ENCODE measurements at regions not wholly inside any gene's neighbourhood (a gene's known extent, or its start where the extent isn't known, plus 50 kb on each side); places are given as distances from the start of the nearest gene placed in this dataset.
A peak's percentile ranks its signal among the peaks of the same experiment; 100 is the strongest.

GRCh38 chr3:188046561-188047211, 107.3 kb upstream of the LPP start:
- DNase-seq, result no peak

DNA sequence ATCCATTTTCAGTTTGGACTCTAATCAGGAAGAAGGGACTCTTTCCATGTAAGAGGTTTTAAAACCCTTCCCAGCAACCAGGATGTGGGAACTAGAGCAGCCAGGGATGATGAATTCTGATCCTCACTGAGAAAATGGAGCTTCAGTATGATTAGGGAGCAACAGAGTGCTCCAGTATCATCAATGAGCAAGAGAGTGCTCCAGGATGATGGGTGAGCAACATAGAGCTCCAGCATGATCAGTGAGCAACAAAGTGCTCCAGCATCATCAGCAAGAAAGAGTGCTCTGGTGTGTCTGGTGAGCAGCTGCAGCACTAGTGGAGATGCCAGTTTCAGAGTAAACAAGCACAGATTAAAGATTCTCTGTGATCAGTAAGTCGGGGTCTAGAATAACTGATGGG, 106.4 kb upstream of the LPP start:
- no peak for DNase-seq

DNA sequence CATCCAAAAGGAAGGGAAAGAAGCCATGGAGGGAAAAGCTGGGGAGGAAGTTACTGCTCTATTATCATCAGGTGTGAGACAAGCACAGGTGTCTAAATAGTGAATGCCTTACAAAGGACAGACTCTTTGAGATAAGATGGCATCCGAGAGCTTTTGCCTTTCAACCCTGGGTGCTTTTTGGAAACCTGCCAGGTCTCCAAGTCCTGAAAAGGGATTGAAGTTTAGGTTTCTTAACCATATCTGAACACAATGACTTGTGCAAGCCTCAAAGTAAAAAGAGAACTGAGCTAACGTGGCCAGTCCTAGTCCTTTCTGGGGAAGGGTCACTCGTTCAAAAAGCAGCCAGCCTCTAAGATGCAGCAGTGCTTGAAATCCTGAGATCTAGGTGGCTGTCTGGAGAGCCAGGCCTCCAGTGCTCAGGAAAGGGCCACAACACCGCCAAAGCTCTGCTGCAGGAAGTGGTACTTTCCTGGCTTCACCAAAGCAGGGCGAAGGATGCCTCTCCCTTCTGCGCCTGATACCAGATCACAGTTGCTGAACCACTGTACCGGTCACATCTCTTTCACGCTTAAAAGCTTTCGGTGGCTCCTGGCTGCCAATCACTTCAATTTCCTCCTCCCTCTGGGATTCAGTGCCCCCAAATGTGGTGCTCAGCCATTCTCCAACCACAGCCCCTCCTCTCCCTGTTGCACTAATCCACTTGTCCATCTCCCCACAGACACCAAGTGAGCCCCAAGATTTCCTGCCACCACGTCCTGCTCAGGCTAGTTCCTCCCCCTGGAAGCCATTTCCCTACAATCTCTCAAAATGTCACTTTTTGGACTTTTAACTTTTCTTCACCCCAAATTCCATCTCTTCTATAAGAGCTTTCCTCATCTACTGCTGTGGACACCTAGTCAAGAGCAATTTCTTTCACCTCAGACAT, 104.1 kb upstream of the LPP start:
- no peak for DNase-seq

GRCh38 chr3:188051801-188052168, 102.2 kb upstream of the LPP start:
- DNase-seq, result no peak

DNA sequence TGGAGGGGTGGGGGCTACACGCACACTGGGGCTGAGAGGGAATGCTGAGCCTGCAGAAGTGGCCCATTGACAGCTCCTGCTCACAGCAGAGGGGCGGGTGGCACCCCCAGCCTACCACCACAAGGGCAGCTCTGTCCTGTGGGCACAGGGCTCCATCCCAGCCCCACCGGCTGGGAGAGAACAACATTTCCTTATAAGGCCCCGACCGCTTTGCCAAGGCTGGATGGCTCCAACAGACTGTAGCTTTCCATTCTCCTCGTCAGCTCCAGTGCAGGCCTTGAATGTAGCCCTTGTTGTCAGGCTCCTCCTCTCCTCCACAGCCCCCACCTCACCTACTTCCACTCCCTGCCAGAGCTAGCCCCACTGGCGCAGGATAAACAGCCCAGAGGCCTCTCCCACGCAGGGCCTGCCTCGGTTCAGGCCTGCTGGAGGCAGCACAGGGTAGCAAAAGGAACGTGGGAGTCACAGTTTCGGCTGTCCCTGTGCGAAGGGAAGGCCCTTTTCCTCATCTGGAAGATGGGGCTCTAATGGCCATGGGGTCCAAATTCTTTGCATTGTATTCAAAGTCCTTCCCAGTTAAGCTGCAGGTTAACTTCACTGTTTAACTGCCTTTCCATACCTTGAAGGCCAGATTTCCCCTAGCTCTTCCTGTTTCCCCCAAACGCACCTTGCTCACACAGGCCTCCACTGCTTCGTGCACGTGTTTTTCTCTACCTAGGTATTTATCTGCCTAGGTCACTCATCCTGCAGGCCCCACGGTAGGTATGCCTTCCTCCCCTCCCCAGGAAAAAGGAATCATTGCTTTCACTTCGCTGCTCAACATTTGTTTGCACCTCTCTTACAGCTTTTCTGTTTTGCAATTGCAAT, 101.6 kb upstream of the LPP start:
- DNase-seq, result no peak

DNA sequence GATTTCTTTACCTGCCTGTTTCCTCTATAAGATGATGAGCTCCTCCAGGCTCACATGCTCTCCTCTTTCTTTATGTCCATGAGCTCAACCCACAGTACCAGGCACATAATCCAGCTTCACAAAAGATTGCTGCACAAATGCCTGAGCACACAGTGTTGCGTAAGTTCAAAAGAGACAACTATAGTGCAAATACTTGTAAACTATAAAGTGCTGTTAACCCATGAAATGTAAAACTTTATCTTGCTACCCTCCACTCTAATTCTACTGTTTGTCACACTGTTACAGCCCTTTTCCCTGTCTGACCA, 101.0 kb upstream of the LPP start:
- DNase-seq, result no peak

GRCh38 chr3:188053710-188054380, 100.1 kb upstream of the LPP start:
- DNase-seq, result no peak

DNA sequence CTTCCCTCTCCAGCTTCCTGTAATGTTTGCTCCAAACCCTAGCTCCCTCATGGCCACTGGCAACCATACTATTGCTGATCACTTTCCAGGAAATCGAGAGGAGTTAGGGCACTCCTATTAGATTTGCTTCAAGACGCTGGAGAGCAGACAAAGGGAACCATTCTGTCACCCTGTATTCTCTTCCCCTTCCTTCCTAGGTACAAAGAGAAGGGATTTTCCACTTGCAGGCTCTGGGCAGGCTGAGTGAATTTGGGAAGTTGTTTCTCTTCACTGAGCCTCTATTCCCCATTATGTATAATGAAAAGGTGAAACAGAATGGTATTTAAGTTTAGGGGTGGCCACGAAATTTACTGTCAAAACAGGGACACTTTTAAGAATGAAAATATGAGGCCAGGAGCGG, 99.4 kb upstream of the LPP start:
- no peak for DNase-seq

DNA sequence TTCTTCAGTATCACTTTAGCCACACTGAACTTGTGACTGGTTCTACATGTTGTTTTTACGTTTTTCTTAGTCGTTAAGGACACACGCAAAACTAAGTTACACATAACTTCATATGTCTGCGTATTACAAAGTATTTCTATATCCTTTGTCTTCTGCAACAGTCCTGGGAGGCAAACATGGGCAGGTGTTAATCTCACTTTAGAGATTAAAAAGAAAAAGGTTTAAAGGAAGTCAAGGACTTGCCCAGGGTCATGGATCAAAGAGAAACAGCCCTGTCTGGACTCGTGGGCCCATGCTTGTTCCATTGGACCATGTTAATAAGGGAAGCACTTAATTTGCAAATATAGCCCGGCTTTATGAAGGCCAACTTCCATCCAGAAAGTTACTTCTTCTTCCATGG, 98.6 kb upstream of the LPP start:
- no peak for DNase-seq

DNA sequence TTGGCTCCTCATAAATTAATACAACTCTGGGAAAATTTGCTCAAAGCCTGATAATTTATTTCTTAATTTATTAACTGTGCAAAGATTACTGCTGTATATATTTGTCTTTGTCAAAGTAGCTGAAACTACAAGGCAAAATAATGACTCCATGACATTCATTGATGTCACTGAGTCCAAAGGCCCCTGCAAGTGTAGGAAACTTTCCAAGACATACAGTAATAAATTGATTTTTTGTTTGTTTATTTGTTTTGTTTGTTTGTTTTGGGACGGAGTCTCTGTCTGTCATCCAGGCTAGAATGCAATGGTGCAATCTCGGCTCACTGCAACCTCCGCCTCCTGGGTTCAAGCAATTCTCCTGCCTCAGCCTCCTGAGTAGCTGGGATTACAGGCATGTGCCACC, 96.8 kb upstream of the LPP start:
- DNase-seq, result no peak

- DNase-seq, result no peak
Measured at GRCh38 chr3:188058569-188059184, 95.3 kb upstream of the LPP start.

GRCh38 chr3:188059351-188059750, 94.6 kb upstream of the LPP start:
- no peak for DNase-seq

GRCh38 chr3:188060264-188060835, 93.6 kb upstream of the LPP start:
- DNase-seq, result no peak

GRCh38 chr3:188060840-188061544, 93.0 kb upstream of the LPP start:
- peak; percentile 49 for DNase-seq

DNA sequence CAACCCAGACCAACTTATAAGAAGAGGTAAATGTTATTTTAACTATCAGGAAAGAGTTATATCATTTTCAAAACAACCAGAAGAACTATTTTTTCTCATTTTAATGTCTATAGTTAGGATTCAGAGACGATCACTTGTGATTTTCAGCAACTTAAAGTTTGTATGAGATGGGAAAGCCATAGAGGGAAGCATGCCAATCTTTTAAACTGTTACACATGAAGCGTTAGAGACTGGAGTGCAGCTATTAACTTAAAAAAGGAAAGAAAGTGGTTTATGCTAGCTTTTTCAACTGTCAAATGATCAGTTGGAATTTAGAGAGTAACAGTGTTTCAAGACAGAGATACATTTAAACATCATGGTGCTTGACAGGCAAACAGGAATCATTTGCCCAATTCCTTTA, 91.7 kb upstream of the LPP start:
- DNase-seq, result no peak

GRCh38 chr3:188064831-188065493, 89.0 kb upstream of the LPP start:
- DNase-seq, result no peak

GRCh38 chr3:188066141-188066540, 87.8 kb upstream of the LPP start:
- no peak for DNase-seq

DNA sequence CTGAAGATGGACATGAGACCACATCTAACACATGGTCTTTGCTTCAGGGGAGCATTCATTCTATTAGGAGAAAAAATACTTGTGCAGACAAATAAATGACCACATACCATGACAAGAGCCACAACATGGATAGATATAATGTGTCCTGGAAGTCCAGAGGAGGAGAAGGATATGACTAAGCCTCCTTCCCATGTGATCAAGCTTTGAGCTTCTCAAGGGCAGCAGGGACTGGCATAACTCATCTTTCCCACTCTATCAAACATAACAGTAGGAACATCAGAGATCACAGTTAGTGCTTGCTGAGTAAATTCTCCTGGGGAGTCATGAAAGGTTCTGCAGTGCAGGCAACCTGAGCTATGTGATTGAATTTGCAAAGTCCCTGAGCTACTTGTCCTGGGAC, 86.0 kb upstream of the LPP start:
- no peak for DNase-seq

- no peak for DNase-seq
Measured at GRCh38 chr3:188068342-188068741, 85.6 kb upstream of the LPP start.

GRCh38 chr3:188071636-188072035, 82.3 kb upstream of the LPP start:
- no peak for DNase-seq

DNA sequence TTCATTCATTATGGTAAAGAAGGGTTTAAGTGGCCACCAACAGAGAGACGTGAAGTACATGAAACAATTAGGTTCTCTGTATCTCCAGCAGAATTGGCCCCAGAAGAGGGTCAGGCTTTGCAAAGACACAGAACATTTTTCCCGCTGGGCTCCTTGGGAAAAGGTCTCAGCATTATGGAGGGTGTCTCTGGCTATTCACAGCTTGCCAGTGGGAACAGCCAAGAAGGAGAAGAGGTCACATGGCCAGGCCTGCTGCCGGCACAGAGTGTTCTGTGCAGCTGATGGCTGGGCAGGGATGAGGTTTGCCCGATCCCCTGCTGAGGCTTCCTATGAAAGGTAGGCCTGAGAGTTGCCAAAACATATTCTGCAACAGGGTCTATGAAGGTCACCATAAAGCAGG, 77.8 kb upstream of the LPP start:
- no peak for DNase-seq

Data from activated naive CD4-positive, alpha-beta T cell treated with anti-CD3 and anti-CD28 coated beads, Interleukin-2, amount 50 U/mL, for 16 hours (primary cell).